C4-2B (cell line): ENCODE measurements at regions not wholly inside any gene's neighbourhood (a gene's known extent, or its start where the extent isn't known, plus 50 kb on each side); places are given as distances from the start of the nearest gene placed in this dataset.

Source experiments
- H3K27ac ChIP-seq: fragments of 450-650 bp; 2 replicates; pipeline ENCODE4 v1.5.1; 2017
- CTCF ChIP-seq: fragments of 450-650 bp; conservative IDR thresholded peaks from 2 replicates; pipeline ENCODE4 v1.5.1; 2017; ENCODE audit warnings: mild to moderate bottlenecking
- ZFX ChIP-seq: fragments of 450-650 bp; IDR thresholded peaks from 2 replicates; pipeline ENCODE4 v1.6.1; 2017

GRCh38 chr5:164617290-164617689 is 1111.9 kb downstream of the MAT2B start:
- H3K27ac ChIP-seq, result no peak overlapping the region
- TF ChIP-seq ZFX, result no peak
- TF ChIP-seq CTCF, result no peak

- TF ChIP-seq CTCF (no peak), ZFX (no peak)
- H3K27ac ChIP-seq, result no peak overlapping the region
Observed at GRCh38 chr5:164627021-164627420, 1121.6 kb downstream of the MAT2B start.

GRCh38 chr5:164636456-164636855 is 1131.0 kb downstream of the MAT2B start:
- H3K27ac ChIP-seq, result no peak overlapping the region
- no peak for TF ChIP-seq CTCF
- no peak for TF ChIP-seq ZFX

- H3K27ac ChIP-seq, result no peak overlapping the region
- TF ChIP-seq CTCF (no peak), ZFX (no peak)
Observed at GRCh38 chr5:164637931-164638521, 1132.6 kb downstream of the MAT2B start.

- H3K27ac ChIP-seq, result no peak overlapping the region
- TF ChIP-seq ZFX (no peak), CTCF (no peak)
Observed at GRCh38 chr5:164649266-164649665, 1143.8 kb downstream of the MAT2B start.

GRCh38 chr5:164650427-164650826 is 1145.0 kb downstream of the MAT2B start:
- TF ChIP-seq ZFX (no peak), CTCF (no peak)
- H3K27ac ChIP-seq, result no peak overlapping the region

GRCh38 chr5:164651546-164652275 is 1146.3 kb downstream of the MAT2B start:
- H3K27ac ChIP-seq, result no peak overlapping the region
- TF ChIP-seq CTCF (no peak), ZFX (no peak)
